NCI-H2227 (cell line): ENCODE measurements at regions not wholly inside any gene's neighbourhood (a gene's known extent, or its start where the extent isn't known, plus 50 kb on each side); places are given as distances from the start of the nearest gene placed in this dataset.

Experiments used
- DNase-seq: peaks from one replicate; lab custom pipeline; 2025; ENCODE audit not compliant: unreplicated experiment; lab: John Stamatoyannopoulos, UW

- DNase-seq, result peak; percentile 11
Measured at GRCh38 chr7:36802459-36803135, 78.3 kb upstream of the AOAH start.

- DNase-seq, result no peak
Measured at GRCh38 chr7:36796850-36797536, 72.7 kb upstream of the AOAH start.

GRCh38 chr7:36795451-36796021 lies 71.2 kb upstream of the AOAH start:
- DNase-seq, result no peak

- DNase-seq, result no peak
Measured at GRCh38 chr7:36794689-36795088, 70.4 kb upstream of the AOAH start.

GRCh38 chr7:36792421-36792820 lies 68.1 kb upstream of the AOAH start:
- no peak for DNase-seq

- no peak for DNase-seq
Measured at GRCh38 chr7:36790311-36790787, 66.1 kb upstream of the AOAH start.

GRCh38 chr7:36788825-36789470 lies 64.7 kb upstream of the AOAH start:
- no peak for DNase-seq

- DNase-seq, result no peak
Measured at GRCh38 chr7:36787933-36788378, 63.7 kb upstream of the AOAH start.

- DNase-seq, result no peak
Measured at GRCh38 chr7:36784991-36785940, 61.0 kb upstream of the AOAH start.

- no peak for DNase-seq
Measured at GRCh38 chr7:36781011-36781738, 56.9 kb upstream of the AOAH start.

GRCh38 chr7:36777855-36778254 lies 53.6 kb upstream of the AOAH start:
- DNase-seq, result no peak

GRCh38 chr7:36777062-36777461 lies 52.8 kb upstream of the AOAH start:
- DNase-seq, result no peak

GRCh38 chr7:36775676-36776075 lies 51.4 kb upstream of the AOAH start:
- DNase-seq, result no peak

- no peak for DNase-seq
Measured at GRCh38 chr7:36775061-36775620, 50.8 kb upstream of the AOAH start.
